ENCODE measurements at regions not wholly inside any gene's neighbourhood (a gene's known extent, or its start where the extent isn't known, plus 50 kb on each side); places are given as distances from the start of the nearest gene placed in this dataset.

- no peak overlapping the region for H3K4me3 ChIP-seq (ENCODE audit: insufficient read depth, low read length, poor library complexity, severe bottlenecking)
- H3K27ac ChIP-seq (ENCODE audit: low read depth, low read length): no peak overlapping the region
- no peaks in the 10 kb centered on the region for H3K9me2 ChIP-seq (replicated peaks; ENCODE audit: insufficient read depth, low read length)
- H3K9me3 ChIP-seq (ENCODE audit: insufficient read depth, low read length): no peaks in the 10 kb centered on the region
- no peak overlapping the region for H2AFZ ChIP-seq (ENCODE audit: low read depth, low read length, severe bottlenecking)
- H3K79me2 ChIP-seq (ENCODE audit: insufficient read depth, low read length): no peaks in the 10 kb centered on the region
- H3F3A ChIP-seq (ENCODE audit: insufficient read depth): no peaks in the 10 kb centered on the region
- H4K20me1 ChIP-seq (ENCODE audit: low read depth, low read length): no peaks in the 10 kb centered on the region
- TF ChIP-seq CTCF (IDR thresholded peaks at IDR 0.05; ENCODE audit: insufficient read depth, low read length, poor library complexity, severe bottlenecking): no peak
- no peak for TF ChIP-seq EZH2phosphoT487 (conservative IDR thresholded peaks at IDR 0.05; ENCODE audit: low read length)
- H3K9ac ChIP-seq (ENCODE audit: low read length): no peak overlapping the region
- H3K36me3 ChIP-seq (ENCODE audit: low read length): no peaks in the 10 kb centered on the region
- no peaks in the 10 kb centered on the region for H3K27me3 ChIP-seq (ENCODE audit: low read length)
- H3K4me2 ChIP-seq (ENCODE audit: low read depth, low read length, poor library complexity, severe bottlenecking): no peak overlapping the region
Measured at GRCh38 chr13:47111499-47111898, 214.6 kb upstream of the HTR2A start.

GRCh38 chr13:47110833-47111240, 214.0 kb upstream of the HTR2A start:
- no peaks in the 10 kb centered on the region for H3K79me2 ChIP-seq (ENCODE audit: insufficient read depth, low read length)
- no peaks in the 10 kb centered on the region for H3K27me3 ChIP-seq (ENCODE audit: low read length)
- no peak overlapping the region for H3K4me3 ChIP-seq (ENCODE audit: insufficient read depth, low read length, poor library complexity, severe bottlenecking)
- H3K4me2 ChIP-seq (ENCODE audit: low read depth, low read length, poor library complexity, severe bottlenecking): no peak overlapping the region
- H3K9me3 ChIP-seq (ENCODE audit: insufficient read depth, low read length): no peaks in the 10 kb centered on the region
- H3K9me2 ChIP-seq (replicated peaks; ENCODE audit: insufficient read depth, low read length): no peaks in the 10 kb centered on the region
- no peaks in the 10 kb centered on the region for H3F3A ChIP-seq (ENCODE audit: insufficient read depth)
- no peak overlapping the region for H3K27ac ChIP-seq (ENCODE audit: low read depth, low read length)
- no peaks in the 10 kb centered on the region for H3K36me3 ChIP-seq (ENCODE audit: low read length)
- no peak overlapping the region for H3K9ac ChIP-seq (ENCODE audit: low read length)
- TF ChIP-seq CTCF (IDR thresholded peaks at IDR 0.05; ENCODE audit: insufficient read depth, low read length, poor library complexity, severe bottlenecking) (no peak), EZH2phosphoT487 (conservative IDR thresholded peaks at IDR 0.05; ENCODE audit: low read length) (no peak)
- H4K20me1 ChIP-seq (ENCODE audit: low read depth, low read length): no peaks in the 10 kb centered on the region
- H2AFZ ChIP-seq (ENCODE audit: low read depth, low read length, severe bottlenecking): no peak overlapping the region

GRCh38 chr13:47110141-47110540, 213.3 kb upstream of the HTR2A start:
- TF ChIP-seq CTCF (IDR thresholded peaks at IDR 0.05; ENCODE audit: insufficient read depth, low read length, poor library complexity, severe bottlenecking) (no peak), EZH2phosphoT487 (conservative IDR thresholded peaks at IDR 0.05; ENCODE audit: low read length) (no peak)
- Histone ChIP-seq H4K20me1 (ENCODE audit: low read depth, low read length) (no peaks in the 10 kb centered on the region), H2AFZ (ENCODE audit: low read depth, low read length, severe bottlenecking) (no peak overlapping the region), H3K27me3 (ENCODE audit: low read length) (no peaks in the 10 kb centered on the region), H3K27ac (ENCODE audit: low read depth, low read length) (no peak overlapping the region), H3K9ac (ENCODE audit: low read length) (no peak overlapping the region), H3F3A (ENCODE audit: insufficient read depth) (no peaks in the 10 kb centered on the region), H3K9me2 (replicated peaks; ENCODE audit: insufficient read depth, low read length) (no peaks in the 10 kb centered on the region), H3K79me2 (ENCODE audit: insufficient read depth, low read length) (no peaks in the 10 kb centered on the region), H3K9me3 (ENCODE audit: insufficient read depth, low read length) (no peaks in the 10 kb centered on the region), H3K36me3 (ENCODE audit: low read length) (no peaks in the 10 kb centered on the region), H3K4me2 (ENCODE audit: low read depth, low read length, poor library complexity, severe bottlenecking) (no peak overlapping the region), H3K4me3 (ENCODE audit: insufficient read depth, low read length, poor library complexity, severe bottlenecking) (no peak overlapping the region)
